Bronchial epithelial cell (primary cell): ENCODE measurements at regions not wholly inside any gene's neighbourhood (a gene's known extent, or its start where the extent isn't known, plus 50 kb on each side); places are given as distances from the start of the nearest gene placed in this dataset.

ENCODE experiments used
- DNase-seq: peaks from one replicate; pipeline ENCODE4 v3.0.0-alpha.2; 2010; ENCODE audit warnings: low read depth
- FAIRE-seq: peaks from 2 replicates; lab custom pipeline; 2011; peaks lifted over from hg19 to GRCh38; lab: Jason Lieb, UNC
- H3K27me3 ChIP-seq: 2 replicates; pipeline ENCODE4 v1.5.1; 2011; ENCODE audit warnings: low read length; ENCODE audit not compliant: control insufficient read depth, insufficient read depth
- H3K36me3 ChIP-seq: 2 replicates; pipeline ENCODE4 v1.5.1; 2011; ENCODE audit warnings: low read length; ENCODE audit not compliant: control insufficient read depth, insufficient read depth
- H3K4me3 ChIP-seq: 2 replicates; pipeline ENCODE4 v1.5.1; 2011; ENCODE audit warnings: mild to moderate bottlenecking, low read depth, low read length, control low read depth
- TF ChIP-seq, protein P1 (sequence below): IDR thresholded peaks from 2 replicates; pipeline ENCODE4 v1.5.1; 2011; ENCODE audit warnings: mild to moderate bottlenecking, moderate library complexity, low read length, control low read depth, inconsistent platforms; ENCODE audit not compliant: insufficient read depth, severe bottlenecking

DNA sequence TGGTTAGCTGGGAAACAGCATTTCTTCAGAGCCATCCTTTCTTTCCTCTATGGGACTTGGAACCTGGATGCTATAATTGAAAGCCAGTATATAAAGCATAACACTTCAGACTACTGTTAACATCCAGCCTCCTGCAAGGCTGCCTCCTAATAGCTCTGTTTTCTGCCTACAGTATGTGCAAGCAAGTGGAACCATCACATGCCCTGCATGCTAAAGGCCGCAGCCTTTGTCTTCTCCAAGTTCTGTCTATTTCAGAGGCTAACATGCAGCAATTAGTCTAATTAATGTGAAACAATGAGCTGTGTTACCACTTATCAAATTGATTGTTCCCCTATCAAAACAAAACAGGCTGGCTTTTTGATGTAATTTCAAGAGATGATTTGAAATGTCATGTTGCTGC is 82.7 kb upstream of the ESRRG start:
- DNase-seq (no peak), FAIRE-seq (no peak)
- Histone ChIP-seq H3K27me3 (peaks cover 1% of the 10 kb centered on the region), H3K4me3 (no peak overlapping the region), H3K36me3 (no peaks in the 10 kb centered on the region)
- TF ChIP-seq, protein P1, sequence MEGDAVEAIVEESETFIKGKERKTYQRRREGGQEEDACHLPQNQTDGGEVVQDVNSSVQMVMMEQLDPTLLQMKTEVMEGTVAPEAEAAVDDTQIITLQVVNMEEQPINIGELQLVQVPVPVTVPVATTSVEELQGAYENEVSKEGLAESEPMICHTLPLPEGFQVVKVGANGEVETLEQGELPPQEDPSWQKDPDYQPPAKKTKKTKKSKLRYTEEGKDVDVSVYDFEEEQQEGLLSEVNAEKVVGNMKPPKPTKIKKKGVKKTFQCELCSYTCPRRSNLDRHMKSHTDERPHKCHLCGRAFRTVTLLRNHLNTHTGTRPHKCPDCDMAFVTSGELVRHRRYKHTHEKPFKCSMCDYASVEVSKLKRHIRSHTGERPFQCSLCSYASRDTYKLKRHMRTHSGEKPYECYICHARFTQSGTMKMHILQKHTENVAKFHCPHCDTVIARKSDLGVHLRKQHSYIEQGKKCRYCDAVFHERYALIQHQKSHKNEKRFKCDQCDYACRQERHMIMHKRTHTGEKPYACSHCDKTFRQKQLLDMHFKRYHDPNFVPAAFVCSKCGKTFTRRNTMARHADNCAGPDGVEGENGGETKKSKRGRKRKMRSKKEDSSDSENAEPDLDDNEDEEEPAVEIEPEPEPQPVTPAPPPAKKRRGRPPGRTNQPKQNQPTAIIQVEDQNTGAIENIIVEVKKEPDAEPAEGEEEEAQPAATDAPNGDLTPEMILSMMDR, result no peak

GRCh38 chr1:216805233-216805632 is 82.0 kb upstream of the ESRRG start:
- Histone ChIP-seq H3K27me3 (peaks cover 1% of the 10 kb centered on the region), H3K36me3 (no peaks in the 10 kb centered on the region), H3K4me3 (no peak overlapping the region)
- TF ChIP-seq, protein P1, result no peak
- DNase-seq, result peak; percentile 63
- no peak for FAIRE-seq

- no peak for FAIRE-seq
- no peaks in the 10 kb centered on the region for H3K27me3 ChIP-seq
- no peaks in the 10 kb centered on the region for H3K36me3 ChIP-seq
- H3K4me3 ChIP-seq, result no peak overlapping the region
- DNase-seq, result peak; percentile 5
- TF ChIP-seq, protein P1, result no peak
Measured at GRCh38 chr1:216804111-216804510, 80.9 kb upstream of the ESRRG start.

GRCh38 chr1:216794586-216794985 is 71.4 kb upstream of the ESRRG start:
- FAIRE-seq (no peak), DNase-seq (peak; percentile 40)
- Histone ChIP-seq H3K4me3 (no peak overlapping the region), H3K27me3 (no peaks in the 10 kb centered on the region), H3K36me3 (no peaks in the 10 kb centered on the region)
- TF ChIP-seq, protein P1, result no peak

DNA sequence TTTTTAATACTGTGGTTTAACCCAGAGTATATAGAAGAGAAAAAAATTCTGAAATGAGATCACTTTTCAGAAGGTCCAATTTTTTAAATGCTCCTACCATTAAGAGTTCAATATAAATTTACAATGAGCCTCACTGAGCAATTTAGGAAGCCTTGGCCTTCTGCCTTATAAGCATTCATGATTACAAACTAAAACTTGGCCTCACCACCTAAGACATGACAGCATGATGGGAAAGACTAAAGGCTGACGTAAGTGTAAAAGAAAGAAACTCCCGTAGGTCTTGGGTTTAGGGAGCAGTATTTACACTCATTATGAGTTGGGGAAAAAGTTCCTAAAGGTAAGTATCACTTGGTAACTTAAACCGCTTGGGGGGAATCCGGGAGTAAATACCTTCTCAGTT is 70.7 kb upstream of the ESRRG start:
- Histone ChIP-seq H3K36me3 (no peaks in the 10 kb centered on the region), H3K27me3 (no peaks in the 10 kb centered on the region), H3K4me3 (no peak overlapping the region)
- FAIRE-seq (no peak), DNase-seq (no peak)
- TF ChIP-seq, protein P1, result no peak

- Histone ChIP-seq H3K27me3 (no peaks in the 10 kb centered on the region), H3K4me3 (no peak overlapping the region), H3K36me3 (no peaks in the 10 kb centered on the region)
- TF ChIP-seq, protein P1, result no peak
- DNase-seq, result peak; percentile 12
- FAIRE-seq, result no peak
Measured at GRCh38 chr1:216793303-216793702, 70.1 kb upstream of the ESRRG start.
